ENCODE measurements at regions not wholly inside any gene's neighbourhood (a gene's known extent, or its start where the extent isn't known, plus 50 kb on each side); places are given as distances from the start of the nearest gene placed in this dataset.

- DNase-seq = no peak
Measured at GRCh38 chr6:48893048-48893447, 570.0 kb downstream of the MMUT start.

- no peak for DNase-seq
Measured at GRCh38 chr6:48891308-48891707, 571.7 kb downstream of the MMUT start.

DNA sequence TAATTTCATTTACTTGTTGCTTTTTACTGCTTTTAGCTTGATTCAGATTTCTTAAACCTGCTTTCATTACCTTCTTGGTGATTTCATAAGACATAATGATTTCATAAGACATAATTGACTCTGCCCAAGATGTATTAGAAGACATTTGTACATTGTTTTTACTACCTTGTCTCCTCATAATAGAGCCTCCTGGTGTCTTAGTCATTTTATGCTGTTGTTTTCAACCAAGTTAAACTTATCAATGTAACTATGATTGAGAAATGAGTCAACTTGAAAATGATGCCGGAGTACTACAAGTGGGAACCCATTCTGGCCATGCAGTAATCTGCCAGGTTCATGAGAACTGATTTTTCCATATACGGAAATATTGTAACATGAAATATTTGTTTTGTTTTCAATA, 573.6 kb downstream of the MMUT start:
- no peak for DNase-seq

- no peak for DNase-seq
Measured at GRCh38 chr6:48883116-48883515, 579.9 kb downstream of the MMUT start.

DNA sequence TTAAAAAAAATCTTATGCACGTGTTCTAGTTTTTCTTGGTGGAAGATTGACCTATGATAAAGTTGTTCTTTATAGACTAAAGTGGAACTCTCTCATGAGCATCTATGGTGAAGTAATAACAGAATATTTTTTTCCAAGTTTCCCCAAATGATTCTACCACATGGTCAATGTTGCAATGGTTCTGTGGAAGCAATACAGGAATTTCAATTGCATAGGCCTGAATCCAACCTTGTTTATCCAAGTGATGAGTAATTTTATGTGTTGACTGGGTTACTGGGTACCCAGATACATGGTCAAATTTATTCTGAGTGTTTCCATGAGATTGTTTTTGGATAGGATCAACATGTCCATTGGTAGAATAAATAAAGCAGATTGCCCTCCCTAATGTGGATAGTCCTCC, 581.5 kb downstream of the MMUT start:
- no peak for DNase-seq

DNA sequence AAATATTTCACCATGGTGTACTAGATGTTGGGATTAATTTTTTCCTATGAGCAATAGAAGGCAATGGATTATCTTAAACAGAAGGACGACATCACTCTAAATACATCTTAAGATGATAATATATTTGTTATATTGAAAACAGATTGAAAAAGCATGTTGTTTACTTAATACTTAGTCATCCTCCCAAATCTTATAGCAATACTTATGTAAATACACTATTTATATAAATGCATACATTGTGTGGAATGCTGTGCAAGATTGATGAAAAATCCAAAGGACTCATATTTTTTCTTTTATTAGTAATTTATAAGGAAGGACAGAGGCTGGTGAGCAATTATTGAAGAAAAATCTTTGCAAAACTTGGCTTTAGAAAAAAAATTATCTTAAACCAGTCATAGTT, 593.5 kb downstream of the MMUT start:
- DNase-seq = no peak

DNA sequence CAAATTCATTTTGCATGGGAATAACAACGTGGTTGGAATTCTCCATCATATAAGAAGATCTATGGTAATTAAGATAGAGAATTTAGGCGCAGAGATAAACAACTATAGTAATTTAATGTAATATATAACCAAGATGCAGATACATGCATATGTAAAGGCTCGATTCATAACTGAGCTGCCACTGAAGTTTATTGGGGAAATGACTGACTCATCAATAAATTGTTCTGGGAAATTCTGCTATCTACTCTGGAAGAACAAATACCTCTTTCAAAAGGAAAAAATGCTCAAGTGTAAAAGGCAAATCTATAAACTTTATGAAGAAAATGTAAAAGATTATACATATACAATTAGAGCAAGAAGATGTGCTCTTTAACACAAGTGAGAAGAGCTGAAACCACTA, 596.4 kb downstream of the MMUT start:
- no peak for DNase-seq

DNA sequence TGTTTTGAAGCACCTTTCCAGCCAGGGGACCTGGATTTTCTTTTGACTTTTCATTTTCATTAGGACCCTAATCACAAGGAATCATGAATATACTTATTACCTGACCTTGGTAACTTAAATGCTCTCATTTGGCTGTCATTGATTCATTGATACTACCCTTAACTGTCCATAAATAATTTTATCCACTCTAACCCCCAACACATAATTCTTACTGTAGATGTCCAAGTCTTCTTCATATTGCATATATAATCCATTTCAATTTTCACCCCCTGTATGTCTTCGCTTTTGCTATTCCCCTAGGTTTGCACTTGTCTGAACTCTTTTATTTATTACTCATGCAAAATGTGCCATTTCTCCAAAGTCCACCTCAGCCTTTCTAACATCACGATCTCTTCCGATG, 602.9 kb downstream of the MMUT start:
- no peak for DNase-seq

DNA sequence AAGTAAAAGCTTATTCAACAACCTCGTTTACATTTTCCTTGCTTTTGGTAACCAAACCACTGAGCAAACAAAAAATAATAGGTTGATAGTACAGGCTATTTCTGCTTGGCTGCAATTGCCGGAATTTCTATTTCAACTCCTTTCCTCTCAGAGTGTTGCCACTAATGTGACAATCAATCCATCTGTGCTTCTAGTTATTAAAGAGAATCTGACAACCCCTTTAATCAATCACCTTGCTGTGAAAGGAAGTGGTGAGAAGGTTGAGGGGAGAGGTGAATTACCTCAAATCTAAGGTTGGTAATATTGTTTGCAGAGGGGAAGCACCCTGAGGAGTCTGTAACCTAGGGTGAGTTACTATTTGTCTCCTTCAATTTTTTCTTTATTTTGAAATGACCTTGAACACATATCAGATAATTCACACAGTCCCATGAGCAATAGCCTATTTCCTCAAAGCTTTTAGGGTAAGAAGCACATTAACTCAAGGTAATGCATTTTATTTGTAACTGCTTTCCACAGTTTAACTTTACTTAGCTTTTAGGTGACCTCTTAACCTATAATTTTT, 603.4 kb downstream of the MMUT start:
- DNase-seq = no peak

DNA sequence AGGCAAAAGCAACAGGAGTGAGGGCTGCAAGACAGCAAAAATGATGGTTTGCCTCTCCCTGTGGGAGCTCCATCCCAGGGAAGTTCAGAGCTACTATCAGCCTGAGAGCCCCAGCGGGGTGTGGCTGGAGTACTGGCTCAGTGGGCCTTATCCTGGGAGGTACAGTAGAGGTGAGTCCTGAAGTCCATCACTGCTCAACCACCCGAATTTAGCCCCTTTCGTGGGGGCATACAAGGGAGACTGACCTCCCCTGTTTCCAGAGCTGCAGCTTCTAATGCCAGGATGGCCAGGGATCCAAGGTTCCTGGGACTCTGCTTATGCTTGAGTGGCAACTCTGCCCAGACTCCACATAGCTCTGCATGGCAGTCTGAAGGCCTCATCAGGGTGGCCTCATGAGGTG, 617.8 kb downstream of the MMUT start:
- DNase-seq = no peak

- no peak for DNase-seq
Measured at GRCh38 chr6:48844696-48845095, 618.4 kb downstream of the MMUT start.

GRCh38 chr6:48840896-48841295, 622.2 kb downstream of the MMUT start:
- DNase-seq = no peak

DNA sequence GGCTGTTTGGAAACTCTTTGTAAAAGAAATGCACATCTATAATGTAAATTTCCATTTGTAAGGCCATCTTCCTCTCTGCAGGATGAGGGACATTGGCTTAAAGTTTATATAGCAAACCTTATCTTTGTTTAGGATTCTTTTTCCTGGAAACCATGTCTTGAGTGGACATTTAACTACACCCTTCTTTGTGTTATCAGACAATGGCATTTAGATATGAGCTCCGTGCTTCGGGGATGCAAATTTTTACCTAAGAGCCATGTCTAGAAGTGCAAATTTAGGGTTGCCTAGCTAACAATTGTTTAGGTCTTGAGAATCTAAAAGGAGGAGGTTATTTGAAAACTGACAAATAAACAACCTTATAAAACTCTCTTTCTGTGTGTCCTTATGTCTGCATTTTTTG, 623.8 kb downstream of the MMUT start:
- DNase-seq = no peak

- DNase-seq = no peak
Measured at GRCh38 chr6:48837744-48838143, 625.3 kb downstream of the MMUT start.

DNA sequence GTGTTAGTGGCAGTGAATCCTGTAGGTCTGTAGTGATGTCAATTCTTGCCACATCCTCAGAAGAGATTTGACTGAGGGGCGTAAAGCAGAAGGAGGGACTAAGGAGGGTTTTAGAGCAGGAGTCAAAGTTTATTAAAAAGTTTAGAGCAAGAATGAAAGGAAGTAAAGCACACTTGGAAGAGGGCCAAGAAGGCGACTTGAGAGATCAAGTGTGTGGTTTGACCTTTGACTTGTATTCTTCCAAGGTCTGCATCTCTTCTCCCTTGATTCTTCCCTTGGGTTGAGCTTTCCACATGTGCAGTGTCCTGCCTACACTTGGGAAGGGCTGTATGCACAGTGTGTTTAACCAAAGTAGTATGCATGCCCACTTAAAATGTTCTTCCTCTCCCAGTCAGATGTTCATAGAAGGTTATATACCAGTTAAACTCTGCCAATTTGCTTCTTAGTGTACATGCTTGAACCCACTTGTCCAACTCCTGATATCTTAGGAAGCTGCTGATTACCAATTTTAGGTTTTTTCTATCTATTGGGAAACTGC, 627.6 kb downstream of the MMUT start:
- peak; percentile 50 for DNase-seq

DNA sequence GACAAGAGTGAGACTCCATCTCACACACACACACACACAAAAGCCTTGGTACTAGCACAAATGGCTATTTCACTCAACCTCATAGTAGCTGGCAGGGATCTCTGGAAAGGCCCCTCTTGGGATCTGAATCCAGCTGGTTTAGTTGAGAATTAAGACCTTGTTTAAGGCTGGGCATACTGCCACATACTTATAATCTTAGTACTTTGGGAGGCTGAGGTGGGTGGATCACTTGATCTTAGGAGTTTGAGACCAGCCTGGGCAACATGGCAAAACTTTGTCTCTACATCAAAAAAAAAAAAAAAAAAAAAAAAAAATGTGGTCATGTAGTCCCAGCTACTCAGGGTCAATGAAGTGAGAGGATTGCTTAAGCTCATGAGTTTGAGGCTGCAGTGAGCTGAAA, 628.3 kb downstream of the MMUT start:
- no peak for DNase-seq

GRCh38 chr6:48833916-48834315, 629.1 kb downstream of the MMUT start:
- DNase-seq = no peak

DNA sequence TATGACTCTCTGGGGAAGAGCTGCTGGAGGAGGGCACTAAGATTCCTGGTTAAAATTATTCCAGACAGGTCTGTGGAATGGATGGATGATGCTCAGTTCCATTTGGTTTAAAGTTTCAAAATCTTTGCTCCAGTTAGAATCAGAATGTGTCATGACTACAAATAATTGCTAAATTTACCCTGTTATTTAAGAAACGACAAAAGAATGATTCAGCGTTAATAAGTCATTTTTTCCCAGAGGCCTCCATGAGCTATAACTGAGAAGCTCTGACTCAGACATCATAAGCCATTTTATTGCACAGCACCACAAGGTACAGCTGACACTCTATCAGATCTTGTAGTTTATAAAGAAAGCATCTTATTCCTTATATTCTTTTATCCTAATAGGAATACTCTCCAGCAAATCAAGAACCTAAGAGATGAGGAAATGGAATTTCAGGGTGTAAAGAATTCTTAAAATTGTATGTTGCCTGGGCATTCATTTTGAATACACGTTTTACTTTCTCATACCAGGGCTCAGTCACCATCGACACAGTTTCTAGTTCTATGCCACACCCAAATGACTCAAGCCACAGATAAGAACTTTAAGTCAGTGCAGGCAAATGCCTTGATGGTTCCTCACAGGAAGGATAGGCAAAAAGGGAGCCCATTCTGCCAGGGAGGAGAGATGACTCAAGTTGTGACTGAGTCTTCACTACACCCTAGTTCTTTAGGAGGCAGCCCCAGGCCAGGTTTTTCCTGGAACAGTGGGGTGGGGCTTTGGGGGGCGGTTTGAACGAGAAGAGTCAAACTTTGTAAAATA, 636.0 kb downstream of the MMUT start:
- no peak for DNase-seq

DNA sequence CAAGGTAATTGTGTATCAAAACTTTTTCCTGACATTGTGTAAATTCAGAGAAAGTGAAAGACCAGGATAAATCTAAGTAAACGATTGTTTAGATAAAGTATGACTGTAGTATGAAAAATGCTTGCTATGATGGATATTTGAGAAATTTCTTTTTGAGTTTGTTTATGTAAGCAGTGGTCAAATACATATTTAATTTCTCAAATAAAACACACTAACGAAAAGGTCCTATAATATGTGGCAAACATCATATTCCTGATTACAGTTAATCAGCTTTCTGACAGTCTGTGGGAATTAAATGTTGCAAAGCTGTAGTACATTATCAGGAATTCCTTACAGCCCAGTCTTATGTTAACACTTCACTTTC, 636.9 kb downstream of the MMUT start:
- DNase-seq = no peak

DNA sequence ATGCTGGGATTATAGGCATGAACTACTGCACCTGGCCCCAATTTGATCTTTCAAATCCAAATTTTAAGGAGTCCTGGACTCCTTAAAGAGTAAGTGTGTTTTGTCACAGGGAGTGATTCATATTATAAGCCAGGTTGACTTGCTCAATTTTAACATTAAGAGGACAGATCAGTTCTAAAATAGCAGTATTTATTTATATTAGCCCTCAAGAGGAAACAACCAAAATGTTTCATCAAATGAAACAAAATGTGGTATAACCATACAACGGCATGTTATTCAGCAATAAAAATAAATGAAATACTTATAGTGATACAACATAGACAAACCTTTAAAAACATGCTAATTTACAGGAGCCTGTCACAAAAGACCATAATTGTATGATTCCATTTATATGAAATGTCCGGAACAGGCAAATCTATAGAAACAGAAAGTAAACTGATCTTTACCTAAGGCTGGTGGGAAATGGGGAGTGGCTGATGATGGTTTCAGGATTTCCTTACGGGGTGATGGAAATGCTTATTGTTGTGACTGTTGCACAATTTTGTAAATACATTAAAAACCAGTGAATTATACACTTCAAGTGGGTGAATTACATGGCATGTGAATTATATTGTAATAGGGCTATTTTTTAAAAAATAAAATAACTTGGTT, 637.4 kb downstream of the MMUT start:
- DNase-seq = no peak

DNA sequence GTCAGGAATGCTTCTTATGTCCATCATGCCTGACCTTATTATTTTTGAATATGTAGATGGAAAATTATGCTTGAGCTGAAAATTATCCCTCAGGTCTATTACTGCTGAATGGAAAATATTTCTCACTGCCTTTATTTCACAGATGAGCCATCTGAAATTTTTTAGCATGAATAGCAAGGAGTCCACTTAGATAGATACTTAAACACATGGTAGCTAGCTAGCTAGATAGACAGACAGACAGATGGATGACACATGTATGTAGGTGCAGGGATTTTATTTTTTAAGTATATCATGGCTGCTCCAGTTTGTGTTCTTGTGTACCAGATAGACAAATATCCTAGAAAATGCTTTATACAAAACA, 645.0 kb downstream of the MMUT start:
- no peak for DNase-seq

DNA sequence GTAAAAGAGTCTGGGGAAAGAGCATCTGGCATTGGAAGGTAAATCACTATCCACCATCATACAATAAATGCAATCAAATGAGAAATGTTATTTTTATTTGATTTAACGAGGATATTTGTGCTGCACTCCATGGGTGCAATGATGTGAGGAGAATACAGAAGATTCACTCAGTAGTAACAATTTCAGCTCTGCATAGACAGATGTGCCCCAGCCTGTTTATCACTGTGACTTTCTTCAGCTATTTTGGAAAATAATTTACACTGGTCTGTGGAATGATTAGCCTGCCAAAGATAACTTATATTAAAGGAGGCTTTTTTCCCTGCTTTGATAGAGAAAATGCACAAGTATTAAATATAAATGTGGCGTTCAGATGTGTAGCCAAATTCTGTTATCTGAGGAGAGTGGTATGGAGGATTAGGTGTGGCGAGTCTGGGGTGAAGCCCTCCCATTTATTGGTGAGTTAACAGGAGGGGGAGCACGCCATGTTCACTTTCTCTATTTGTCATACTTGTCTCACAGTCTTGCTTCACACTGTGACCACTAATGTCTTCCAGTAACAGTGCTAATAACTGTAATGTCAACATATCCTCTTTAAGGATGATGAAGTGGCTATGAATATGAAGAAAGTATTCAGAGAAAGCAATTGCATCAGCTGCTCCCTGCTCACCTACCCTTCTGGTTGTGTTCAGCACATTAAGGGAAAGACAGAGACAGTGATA, 645.6 kb downstream of the MMUT start:
- DNase-seq = no peak

DNA sequence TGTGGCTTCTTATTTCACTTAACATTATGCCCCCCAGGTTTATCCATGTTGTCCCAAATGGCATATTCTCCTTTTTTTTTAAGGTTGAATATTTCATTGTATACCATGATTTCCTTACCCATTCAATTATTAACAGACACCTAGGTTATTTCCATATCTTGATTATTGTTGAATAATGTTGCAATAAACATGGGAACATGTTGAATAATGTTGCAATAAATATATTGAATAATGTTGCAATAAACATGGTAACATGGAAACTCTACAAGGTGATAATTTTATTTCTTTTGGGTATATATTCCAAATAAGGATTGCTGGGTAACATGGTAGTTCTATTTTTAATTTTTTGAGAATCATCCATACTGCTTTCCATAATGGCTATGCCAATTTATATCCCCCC, 648.1 kb downstream of the MMUT start:
- no peak for DNase-seq

GRCh38 chr6:48813836-48814235, 649.2 kb downstream of the MMUT start:
- DNase-seq = no peak
